ENCODE measurements at regions not wholly inside any gene's neighbourhood (a gene's known extent, or its start where the extent isn't known, plus 50 kb on each side); places are given as distances from the start of the nearest gene placed in this dataset.
"Not testable (repeated sequence)": the region's sequence is repeated elsewhere in the genome, so short reads cannot be mapped to it uniquely, and the experiment has no call there.

GRCh38 chr18:65671621-65672415 is 79.0 kb upstream of the CDH7 start:
- DNase-seq = no peak

GRCh38 chr18:65670145-65670544 is 80.7 kb upstream of the CDH7 start:
- not testable (repeated sequence) for DNase-seq

- DNase-seq = no peak
Measured at GRCh38 chr18:65661391-65661790, 89.4 kb upstream of the CDH7 start.

- DNase-seq = peak; percentile 1
Measured at GRCh38 chr18:65659912-65660311, 90.9 kb upstream of the CDH7 start.

- DNase-seq = no peak
Measured at GRCh38 chr18:65659312-65659711, 91.5 kb upstream of the CDH7 start.

GRCh38 chr18:65651192-65651591 is 99.6 kb upstream of the CDH7 start:
- DNase-seq = no peak

- DNase-seq = no peak
Measured at GRCh38 chr18:65632236-65632635, 118.6 kb upstream of the CDH7 start.

- no peak for DNase-seq
Measured at GRCh38 chr18:65631766-65632165, 119.0 kb upstream of the CDH7 start.

- DNase-seq = no peak
Measured at GRCh38 chr18:65628390-65628789, 122.4 kb upstream of the CDH7 start.

GRCh38 chr18:65623676-65624075 is 127.1 kb upstream of the CDH7 start:
- no peak for DNase-seq

GRCh38 chr18:65622436-65622835 is 128.4 kb upstream of the CDH7 start:
- DNase-seq = no peak

- no peak for DNase-seq
Measured at GRCh38 chr18:65620076-65620696, 130.6 kb upstream of the CDH7 start.

GRCh38 chr18:65610939-65611338 is 139.9 kb upstream of the CDH7 start:
- no peak for DNase-seq

GRCh38 chr18:65608471-65608870 is 142.3 kb upstream of the CDH7 start:
- no peak for DNase-seq

GRCh38 chr18:65607161-65607560 is 143.7 kb upstream of the CDH7 start:
- no peak for DNase-seq

- DNase-seq = no peak
Measured at GRCh38 chr18:65606551-65607130, 144.2 kb upstream of the CDH7 start.

GRCh38 chr18:65605352-65605751 is 145.5 kb upstream of the CDH7 start:
- not testable (repeated sequence) for DNase-seq

- DNase-seq = no peak
Measured at GRCh38 chr18:65601775-65602174, 149.0 kb upstream of the CDH7 start.

- no peak for DNase-seq
Measured at GRCh38 chr18:65592435-65592834, 158.4 kb upstream of the CDH7 start.

- DNase-seq = no peak
Measured at GRCh38 chr18:65587491-65587890, 163.3 kb upstream of the CDH7 start.

- DNase-seq = not testable (repeated sequence)
Measured at GRCh38 chr18:65582094-65582493, 168.7 kb upstream of the CDH7 start.

- DNase-seq = no peak
Measured at GRCh38 chr18:65568866-65569265, 181.9 kb upstream of the CDH7 start.

- DNase-seq = no peak
Measured at GRCh38 chr18:65567372-65567771, 183.4 kb upstream of the CDH7 start.

GRCh38 chr18:65548316-65548715 is 202.5 kb upstream of the CDH7 start:
- DNase-seq = no peak
